ENCODE measurements at regions not wholly inside any gene's neighbourhood (a gene's known extent, or its start where the extent isn't known, plus 50 kb on each side); places are given as distances from the start of the nearest gene placed in this dataset.

DNA sequence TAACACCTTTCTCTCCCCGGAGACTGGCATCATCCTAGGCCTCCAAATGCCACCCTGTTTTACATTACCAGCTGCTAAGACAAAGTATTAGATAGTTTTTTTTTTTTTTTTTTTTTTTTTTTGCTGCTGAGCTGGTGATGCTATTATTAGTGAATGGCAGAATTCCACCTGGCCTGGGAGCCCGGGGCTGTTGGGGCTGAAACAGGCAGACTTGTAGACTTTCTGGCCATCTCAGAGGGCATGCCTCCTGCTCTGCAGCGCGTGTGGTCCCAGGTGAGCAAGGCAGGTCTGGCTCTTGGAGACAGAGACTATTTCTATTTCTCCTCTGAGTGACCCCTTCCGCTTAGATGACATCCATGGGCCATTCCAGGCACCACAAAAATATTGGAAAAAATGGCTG is 104.2 kb downstream of the EMX2 start:
- no peak for DNase-seq (ENCODE audit: low spot score)
- H3K27me3 Mint-ChIP-seq (ENCODE audit: unreplicated experiment): no peaks in the 10 kb centered on the region
- no peak overlapping the region for H3K27ac Mint-ChIP-seq (ENCODE audit: unreplicated experiment)
- H3K9me3 Mint-ChIP-seq (ENCODE audit: unreplicated experiment): no peaks in the 10 kb centered on the region
- no peaks in the 10 kb centered on the region for H3K36me3 Mint-ChIP-seq (ENCODE audit: low read depth, unreplicated experiment)
- H3K4me1 Mint-ChIP-seq (ENCODE audit: unreplicated experiment): no peaks in the 10 kb centered on the region
- H3K4me3 Mint-ChIP-seq (ENCODE audit: unreplicated experiment): no peak overlapping the region
- TF ChIP-seq, protein P1, sequence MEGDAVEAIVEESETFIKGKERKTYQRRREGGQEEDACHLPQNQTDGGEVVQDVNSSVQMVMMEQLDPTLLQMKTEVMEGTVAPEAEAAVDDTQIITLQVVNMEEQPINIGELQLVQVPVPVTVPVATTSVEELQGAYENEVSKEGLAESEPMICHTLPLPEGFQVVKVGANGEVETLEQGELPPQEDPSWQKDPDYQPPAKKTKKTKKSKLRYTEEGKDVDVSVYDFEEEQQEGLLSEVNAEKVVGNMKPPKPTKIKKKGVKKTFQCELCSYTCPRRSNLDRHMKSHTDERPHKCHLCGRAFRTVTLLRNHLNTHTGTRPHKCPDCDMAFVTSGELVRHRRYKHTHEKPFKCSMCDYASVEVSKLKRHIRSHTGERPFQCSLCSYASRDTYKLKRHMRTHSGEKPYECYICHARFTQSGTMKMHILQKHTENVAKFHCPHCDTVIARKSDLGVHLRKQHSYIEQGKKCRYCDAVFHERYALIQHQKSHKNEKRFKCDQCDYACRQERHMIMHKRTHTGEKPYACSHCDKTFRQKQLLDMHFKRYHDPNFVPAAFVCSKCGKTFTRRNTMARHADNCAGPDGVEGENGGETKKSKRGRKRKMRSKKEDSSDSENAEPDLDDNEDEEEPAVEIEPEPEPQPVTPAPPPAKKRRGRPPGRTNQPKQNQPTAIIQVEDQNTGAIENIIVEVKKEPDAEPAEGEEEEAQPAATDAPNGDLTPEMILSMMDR (IDR thresholded peaks at IDR 0.05; ENCODE audit: unreplicated experiment): no peak

DNA sequence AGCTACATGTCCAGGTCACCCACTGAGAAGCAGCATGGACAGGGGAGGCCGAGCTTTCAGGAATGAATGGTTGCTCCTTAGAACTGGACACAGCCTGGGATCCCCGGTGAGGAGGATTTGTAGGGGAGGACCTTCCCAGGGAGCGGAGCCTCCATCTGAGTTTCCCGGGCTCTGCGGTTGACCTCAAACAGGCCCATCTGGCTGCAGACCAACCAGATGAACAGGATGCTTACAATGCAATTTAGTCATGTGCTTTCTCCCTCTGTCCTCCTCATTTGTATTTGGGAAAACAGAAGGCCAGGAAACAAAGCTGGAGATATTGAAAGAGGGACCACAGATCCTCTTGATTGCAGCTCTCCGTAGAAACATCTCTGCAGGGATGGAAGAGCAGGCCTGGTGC is 104.8 kb downstream of the EMX2 start:
- no peaks in the 10 kb centered on the region for H3K27me3 Mint-ChIP-seq (ENCODE audit: unreplicated experiment)
- no peaks in the 10 kb centered on the region for H3K9me3 Mint-ChIP-seq (ENCODE audit: unreplicated experiment)
- no peak overlapping the region for H3K4me3 Mint-ChIP-seq (ENCODE audit: unreplicated experiment)
- H3K4me1 Mint-ChIP-seq (ENCODE audit: unreplicated experiment): no peaks in the 10 kb centered on the region
- DNase-seq (ENCODE audit: low spot score): no peak
- TF ChIP-seq, protein P1 (IDR thresholded peaks at IDR 0.05; ENCODE audit: unreplicated experiment): no peak
- H3K27ac Mint-ChIP-seq (ENCODE audit: unreplicated experiment): no peak overlapping the region
- H3K36me3 Mint-ChIP-seq (ENCODE audit: low read depth, unreplicated experiment): no peaks in the 10 kb centered on the region

DNA sequence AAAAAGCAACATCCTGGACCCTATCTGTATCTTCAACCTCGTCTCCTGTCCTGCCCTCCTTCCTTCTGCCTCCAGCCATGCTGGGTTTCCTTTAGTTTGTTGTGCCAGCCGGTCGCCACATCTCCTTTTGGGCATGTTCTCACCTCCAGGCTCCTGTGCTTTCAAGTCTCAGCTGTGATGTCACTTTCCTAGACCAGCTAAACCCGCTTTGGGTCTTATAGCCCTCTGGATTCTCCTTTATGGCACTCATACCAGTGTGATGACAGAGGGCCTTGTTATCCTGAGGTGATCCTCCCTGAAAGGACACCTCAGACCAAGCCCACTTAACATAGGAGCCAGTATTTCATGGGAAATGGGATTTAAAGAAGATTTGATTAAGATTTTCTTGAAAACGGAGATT is 108.6 kb downstream of the EMX2 start:
- DNase-seq (ENCODE audit: low spot score): no peak
- Mint-ChIP-seq H3K4me3 (ENCODE audit: unreplicated experiment) (no peak overlapping the region), H3K9me3 (ENCODE audit: unreplicated experiment) (peaks cover 3% of the 10 kb centered on the region), H3K4me1 (ENCODE audit: unreplicated experiment) (no peaks in the 10 kb centered on the region), H3K27ac (ENCODE audit: unreplicated experiment) (no peak overlapping the region), H3K27me3 (ENCODE audit: unreplicated experiment) (no peaks in the 10 kb centered on the region), H3K36me3 (ENCODE audit: low read depth, unreplicated experiment) (no peaks in the 10 kb centered on the region)
- TF ChIP-seq, protein P1 (IDR thresholded peaks at IDR 0.05; ENCODE audit: unreplicated experiment): no peak

DNA sequence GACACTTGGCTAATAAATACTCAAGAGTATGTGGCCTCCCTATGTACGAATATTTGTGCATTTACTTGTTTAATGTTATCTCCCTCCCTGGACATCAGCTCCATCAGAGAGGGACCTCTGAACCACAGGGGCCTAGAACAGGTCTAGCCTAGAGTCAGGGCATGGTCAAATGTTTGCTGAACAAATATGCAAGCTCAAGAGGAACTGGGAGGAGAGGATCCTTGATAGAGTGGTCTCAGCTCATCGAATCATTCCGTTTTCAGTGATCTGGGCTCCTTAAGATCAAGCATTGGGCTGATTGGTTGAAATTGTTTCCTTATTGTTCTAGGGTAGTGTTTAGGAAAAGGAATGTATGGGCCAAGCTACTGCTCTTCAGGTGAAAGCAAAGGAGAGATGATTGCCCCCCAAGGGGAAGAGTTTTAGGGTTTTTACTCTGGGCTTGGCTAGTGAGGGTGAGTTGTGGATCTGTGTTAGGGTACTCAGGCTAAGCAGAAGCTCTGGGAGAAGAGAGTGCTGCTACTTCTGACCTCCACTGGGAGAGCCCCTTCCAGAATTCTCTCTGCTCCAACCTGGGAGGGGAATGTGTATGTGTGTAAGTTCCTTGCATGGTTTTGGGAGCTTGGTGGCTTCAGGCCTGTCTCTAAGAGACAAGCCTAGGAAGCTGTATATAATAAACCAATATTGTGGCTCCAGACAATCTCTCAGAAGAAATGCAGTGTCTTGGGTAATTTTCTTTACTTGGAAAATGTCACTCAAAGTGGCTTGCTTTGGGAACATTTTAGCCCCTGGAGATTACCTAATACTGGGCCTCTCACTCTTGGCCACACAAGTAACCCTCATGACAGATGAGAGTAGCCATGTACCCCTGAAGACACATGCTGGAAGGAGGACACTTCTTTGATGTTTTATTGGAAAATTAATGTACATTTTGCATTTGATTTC is 110.0 kb downstream of the EMX2 start:
- H3K27ac Mint-ChIP-seq (ENCODE audit: unreplicated experiment): no peak overlapping the region
- H3K4me1 Mint-ChIP-seq (ENCODE audit: unreplicated experiment): no peaks in the 10 kb centered on the region
- H3K36me3 Mint-ChIP-seq (ENCODE audit: low read depth, unreplicated experiment): no peaks in the 10 kb centered on the region
- TF ChIP-seq, protein P1 (IDR thresholded peaks at IDR 0.05; ENCODE audit: unreplicated experiment): no peak
- no peak overlapping the region for H3K4me3 Mint-ChIP-seq (ENCODE audit: unreplicated experiment)
- peaks cover 2% of the 10 kb centered on the region for H3K27me3 Mint-ChIP-seq (ENCODE audit: unreplicated experiment)
- no peak for DNase-seq (ENCODE audit: low spot score)
- H3K9me3 Mint-ChIP-seq (ENCODE audit: unreplicated experiment): peaks cover 3% of the 10 kb centered on the region

DNA sequence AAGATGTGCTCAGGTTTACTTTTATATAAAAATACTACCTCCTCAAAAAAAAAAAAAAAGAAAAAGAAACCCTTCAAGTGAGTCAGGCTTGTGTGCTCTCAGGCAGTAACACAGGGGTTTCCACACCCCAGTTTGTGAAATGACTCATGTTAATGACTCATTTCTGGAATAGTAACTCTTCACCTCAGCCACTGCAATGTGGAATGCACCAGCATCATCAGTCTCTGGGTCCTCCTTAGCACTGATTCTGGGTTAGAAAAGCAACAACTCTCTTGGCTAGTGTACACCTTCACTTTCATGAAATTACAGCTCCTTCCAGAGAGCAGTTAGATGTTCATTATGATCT is 110.6 kb downstream of the EMX2 start:
- peaks cover 3% of the 10 kb centered on the region for H3K9me3 Mint-ChIP-seq (ENCODE audit: unreplicated experiment)
- H3K4me1 Mint-ChIP-seq (ENCODE audit: unreplicated experiment): no peaks in the 10 kb centered on the region
- DNase-seq (ENCODE audit: low spot score): no peak
- no peaks in the 10 kb centered on the region for H3K36me3 Mint-ChIP-seq (ENCODE audit: low read depth, unreplicated experiment)
- no peak overlapping the region for H3K4me3 Mint-ChIP-seq (ENCODE audit: unreplicated experiment)
- H3K27me3 Mint-ChIP-seq (ENCODE audit: unreplicated experiment): peaks cover 2% of the 10 kb centered on the region
- H3K27ac Mint-ChIP-seq (ENCODE audit: unreplicated experiment): no peak overlapping the region
- TF ChIP-seq, protein P1 (IDR thresholded peaks at IDR 0.05; ENCODE audit: unreplicated experiment): no peak

Measured in endothelial cell (in vitro differentiated cells).